Smooth muscle cell (in vitro differentiated cells): ENCODE measurements at regions not wholly inside any gene's neighbourhood (a gene's known extent, or its start where the extent isn't known, plus 50 kb on each side); places are given as distances from the start of the nearest gene placed in this dataset.

Experiments
- DNase-seq: peaks from one replicate; lab custom pipeline; 2025; ENCODE audit not compliant: unreplicated experiment; lab: John Stamatoyannopoulos, UW
- H2AFZ ChIP-seq: fragments of 200-600 bp; sonication (generic); 2 replicates; pipeline ENCODE4 v1.6.0; 2016; ENCODE audit warnings: antibody characterized with exemption, low read depth, mild to moderate bottlenecking
- H3F3A ChIP-seq: fragments of 200-600 bp; sonication (generic); 2 replicates; pipeline ENCODE4 v1.6.0; 2017; ENCODE audit warnings: antibody characterized with exemption, low read depth
- H3K27ac ChIP-seq: fragments of 200-600 bp; sonication (generic); 2 replicates; pipeline ENCODE4 v1.5.1; 2016; ENCODE audit warnings: low read depth, mild to moderate bottlenecking
- H3K27me3 ChIP-seq: fragments of 200-600 bp; sonication (generic); 2 replicates; pipeline ENCODE4 v1.6.1; 2016; ENCODE audit warnings: low read depth, mild to moderate bottlenecking
- H3K36me3 ChIP-seq: fragments of 200-600 bp; sonication (generic); 2 replicates; pipeline ENCODE4 v1.5.1; 2016; ENCODE audit warnings: low read depth
- H3K4me1 ChIP-seq: fragments of 200-600 bp; sonication (generic); 2 replicates; pipeline ENCODE4 v1.5.1; 2016; ENCODE audit warnings: low read depth
- H3K4me2 ChIP-seq: fragments of 200-600 bp; sonication (generic); 2 replicates; pipeline ENCODE4 v1.6.0; 2016; ENCODE audit warnings: mild to moderate bottlenecking
- H3K4me3 ChIP-seq: fragments of 200-600 bp; sonication (generic); 2 replicates; pipeline ENCODE4 v1.5.1; 2016; ENCODE audit warnings: mild to moderate bottlenecking
- H3K79me2 ChIP-seq: fragments of 200-600 bp; sonication (generic); 2 replicates; pipeline ENCODE4 v1.6.0; 2016; ENCODE audit warnings: low read depth, mild to moderate bottlenecking
- H3K9ac ChIP-seq: fragments of 200-600 bp; sonication (generic); 2 replicates; pipeline ENCODE4 v1.6.0; 2016; ENCODE audit warnings: low read depth
- H3K9me3 ChIP-seq: fragments of 200-600 bp; sonication (generic); replicated peaks from 2 replicates; pipeline ENCODE4 v1.5.1; 2016; ENCODE audit warnings: low read depth
- H4K20me1 ChIP-seq: fragments of 200-600 bp; sonication (generic); 2 replicates; pipeline ENCODE4 v1.6.0; 2016; ENCODE audit warnings: low read depth
- CTCF ChIP-seq: fragments of 200-600 bp; sonication (generic); IDR thresholded peaks from 2 replicates; pipeline ENCODE4 v1.5.1; 2017; ENCODE audit warnings: borderline replicate concordance, mild to moderate bottlenecking, antibody characterized with exemption; ENCODE audit not compliant: insufficient read depth, poor library complexity, severe bottlenecking
- WGBS: methylation state at CpG from one replicate; pipeline ENCODE4 v1.1.7; 2016; ENCODE audit warnings: low lambda C conversion rate; 5-methylcytosine and 5-hydroxymethylcytosine counted together

GRCh38 chr16:58836427-58836826 is 102.3 kb upstream of the GOT2 start:
- DNase-seq = no peak
- H2AFZ ChIP-seq = no peak overlapping the region
- no peak overlapping the region for H3K27ac ChIP-seq
- no peak overlapping the region for H3K4me3 ChIP-seq
- no peaks in the 10 kb centered on the region for H3F3A ChIP-seq
- no peaks in the 10 kb centered on the region for H3K9me3 ChIP-seq
- WGBS = 81% methylated on average over 6 of the region's 6 CpGs
- H3K79me2 ChIP-seq = no peaks in the 10 kb centered on the region
- H4K20me1 ChIP-seq = no peaks in the 10 kb centered on the region
- TF ChIP-seq CTCF = no peak
- H3K4me2 ChIP-seq = no peak overlapping the region
- no peaks in the 10 kb centered on the region for H3K27me3 ChIP-seq
- H3K9ac ChIP-seq = no peak overlapping the region
- H3K36me3 ChIP-seq = no peaks in the 10 kb centered on the region
- no peaks in the 10 kb centered on the region for H3K4me1 ChIP-seq

GRCh38 chr16:58832386-58832895 is 98.3 kb upstream of the GOT2 start:
- no peak overlapping the region for H3K9ac ChIP-seq
- DNase-seq = no peak
- H3K4me3 ChIP-seq = no peak overlapping the region
- H3K27ac ChIP-seq = no peak overlapping the region
- no peaks in the 10 kb centered on the region for H3K36me3 ChIP-seq
- H3K27me3 ChIP-seq = no peaks in the 10 kb centered on the region
- WGBS = 66% methylated on average over 2 of the region's 2 CpGs
- no peaks in the 10 kb centered on the region for H3K9me3 ChIP-seq
- H4K20me1 ChIP-seq = no peaks in the 10 kb centered on the region
- H3K4me1 ChIP-seq = no peaks in the 10 kb centered on the region
- H3F3A ChIP-seq = no peaks in the 10 kb centered on the region
- no peak overlapping the region for H3K4me2 ChIP-seq
- no peaks in the 10 kb centered on the region for H3K79me2 ChIP-seq
- H2AFZ ChIP-seq = no peak overlapping the region
- no peak for TF ChIP-seq CTCF

GRCh38 chr16:58831386-58831785 is 97.3 kb upstream of the GOT2 start:
- no peak overlapping the region for H3K9ac ChIP-seq
- no peaks in the 10 kb centered on the region for H3K79me2 ChIP-seq
- no peaks in the 10 kb centered on the region for H3K27me3 ChIP-seq
- no peaks in the 10 kb centered on the region for H3F3A ChIP-seq
- no peak overlapping the region for H3K27ac ChIP-seq
- H4K20me1 ChIP-seq = no peaks in the 10 kb centered on the region
- H2AFZ ChIP-seq = no peak overlapping the region
- no peak overlapping the region for H3K4me2 ChIP-seq
- DNase-seq = no peak
- no peaks in the 10 kb centered on the region for H3K9me3 ChIP-seq
- no peak for TF ChIP-seq CTCF
- 84% methylated on average over 4 of the region's 4 CpGs for WGBS
- no peaks in the 10 kb centered on the region for H3K36me3 ChIP-seq
- H3K4me1 ChIP-seq = no peaks in the 10 kb centered on the region
- H3K4me3 ChIP-seq = no peak overlapping the region

GRCh38 chr16:58828901-58829545 is 94.9 kb upstream of the GOT2 start:
- H3K27me3 ChIP-seq = no peaks in the 10 kb centered on the region
- H3K27ac ChIP-seq = peak overlapping the region; percentile 3
- H3K9ac ChIP-seq = no peak overlapping the region
- H3K9me3 ChIP-seq = no peaks in the 10 kb centered on the region
- 84% methylated on average over 8 of the region's 8 CpGs for WGBS
- TF ChIP-seq CTCF = no peak
- no peaks in the 10 kb centered on the region for H3K4me1 ChIP-seq
- no peaks in the 10 kb centered on the region for H4K20me1 ChIP-seq
- no peaks in the 10 kb centered on the region for H3K79me2 ChIP-seq
- no peaks in the 10 kb centered on the region for H3K36me3 ChIP-seq
- no peaks in the 10 kb centered on the region for H3F3A ChIP-seq
- peak overlapping the region; percentile 17 for H3K4me2 ChIP-seq
- no peak overlapping the region for H2AFZ ChIP-seq
- DNase-seq = no peak
- no peak overlapping the region for H3K4me3 ChIP-seq
